ENCODE measurements at regions not wholly inside any gene's neighbourhood (a gene's known extent, or its start where the extent isn't known, plus 50 kb on each side); places are given as distances from the start of the nearest gene placed in this dataset.
"Not testable (repeated sequence)": the region's sequence is repeated elsewhere in the genome, so short reads cannot be mapped to it uniquely, and the experiment has no call there.

DNA sequence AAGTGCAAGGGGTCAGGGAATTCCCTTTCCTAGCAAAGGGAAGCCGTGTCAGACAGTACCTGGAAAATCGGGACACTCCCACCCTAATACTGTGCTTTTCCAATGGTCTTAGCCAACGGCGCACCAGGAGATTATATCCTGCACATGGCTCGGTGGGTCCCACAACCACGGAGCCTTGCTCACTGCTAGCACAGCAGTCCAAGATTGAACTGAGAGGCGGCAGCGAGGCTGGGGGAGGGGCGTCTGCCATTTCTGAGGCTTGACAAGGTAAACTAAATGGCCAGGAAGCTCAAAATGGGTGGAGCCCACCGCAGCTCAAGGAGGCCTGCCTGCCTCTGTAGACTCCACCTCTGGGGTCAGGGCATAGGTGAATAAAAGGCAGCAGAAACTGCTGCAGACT is 76.5 kb upstream of the LINC00632 start:
- DNase-seq = not testable (repeated sequence)

DNA sequence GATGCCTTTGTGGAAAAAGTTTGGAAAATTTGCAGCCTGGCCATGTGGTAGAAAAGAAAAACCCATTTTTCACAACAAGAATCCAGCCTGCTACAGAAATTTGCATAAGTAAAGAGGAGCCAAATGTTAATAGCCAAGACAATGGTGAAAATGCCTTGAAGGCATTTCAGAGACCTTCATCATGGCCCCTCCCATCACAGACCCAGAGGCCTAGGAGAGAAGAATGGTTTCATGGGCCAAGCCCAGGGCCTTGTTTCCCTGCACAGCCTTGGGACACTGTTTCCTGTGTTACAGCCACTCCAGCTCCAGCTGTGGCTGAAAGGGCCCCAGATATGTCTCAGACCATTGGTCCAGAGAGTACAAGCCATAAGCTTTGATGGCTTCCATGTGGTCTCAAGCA is 101.4 kb upstream of the LINC00632 start:
- DNase-seq = no peak

DNA sequence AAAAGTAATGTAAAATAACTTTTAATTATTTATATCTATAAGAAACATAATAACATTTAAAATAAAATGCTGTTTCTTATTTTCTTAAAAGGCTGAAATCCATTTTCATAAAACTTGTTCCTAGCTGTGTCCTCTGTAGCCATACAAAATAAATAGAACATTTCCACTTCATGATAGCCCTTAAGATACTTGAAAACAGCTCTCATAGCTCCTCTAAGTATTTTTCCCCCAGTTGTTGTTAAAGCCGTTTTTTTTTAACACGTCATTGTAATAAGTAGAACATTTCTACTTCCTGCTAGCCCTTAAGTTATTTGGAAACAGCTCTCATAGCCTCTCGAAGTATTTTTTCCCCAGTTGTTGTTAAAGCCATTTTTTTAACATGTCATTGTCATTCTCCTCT is 97.3 kb upstream of the SOX3 start:
- DNase-seq = no peak

GRCh38 chrX:140599851-140600250 is 95.0 kb upstream of the SOX3 start:
- no peak for DNase-seq

- DNase-seq = no peak
These were observed 84.8 kb upstream of the SOX3 start for GRCh38 chrX:140589657-140590056.

DNA sequence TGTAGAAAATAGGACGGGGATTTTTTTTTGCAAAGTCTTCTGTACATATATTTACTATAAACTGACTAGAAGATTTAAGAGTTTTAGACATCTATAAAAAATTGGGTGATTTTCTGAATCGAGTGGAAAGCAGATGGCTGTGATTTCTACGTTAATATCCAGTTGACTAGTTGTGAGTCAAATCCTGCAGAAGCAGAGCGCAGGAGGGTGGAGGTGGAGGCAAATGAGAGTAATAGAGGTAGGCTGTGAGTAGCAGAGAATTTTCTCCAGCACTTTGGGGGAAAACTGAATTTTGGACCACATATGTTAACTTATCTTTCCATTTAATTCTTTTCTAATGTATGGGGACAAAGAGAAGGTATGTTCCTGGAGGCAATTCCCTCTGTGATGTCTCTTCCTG is 82.1 kb upstream of the SOX3 start:
- DNase-seq = no peak

- DNase-seq = no peak
These were observed 75.6 kb upstream of the SOX3 start for GRCh38 chrX:140580478-140580877.

GRCh38 chrX:140572724-140573123 is 67.9 kb upstream of the SOX3 start:
- peak; percentile 54 for DNase-seq

- DNase-seq = no peak
These were observed 59.0 kb upstream of the SOX3 start for GRCh38 chrX:140563893-140564292.

Measured in activated CD4-positive, alpha-beta T cell treated with anti-CD3 and anti-CD28 coated beads, Interleukin-10, Interleukin-2, amounts not matched to agents 100 ng/mL and 50 ng/mL, durations not matched to agents 16 hours and 8 hours (primary cell).